Glomerular visceral epithelial cell (primary cell): ENCODE measurements at regions not wholly inside any gene's neighbourhood (a gene's known extent, or its start where the extent isn't known, plus 50 kb on each side); places are given as distances from the start of the nearest gene placed in this dataset.

Experiments
- DNase-seq: peaks from one replicate; pipeline ENCODE4 v3.0.0-alpha.2; 2016; ENCODE audit errors: extremely low spot score

DNA sequence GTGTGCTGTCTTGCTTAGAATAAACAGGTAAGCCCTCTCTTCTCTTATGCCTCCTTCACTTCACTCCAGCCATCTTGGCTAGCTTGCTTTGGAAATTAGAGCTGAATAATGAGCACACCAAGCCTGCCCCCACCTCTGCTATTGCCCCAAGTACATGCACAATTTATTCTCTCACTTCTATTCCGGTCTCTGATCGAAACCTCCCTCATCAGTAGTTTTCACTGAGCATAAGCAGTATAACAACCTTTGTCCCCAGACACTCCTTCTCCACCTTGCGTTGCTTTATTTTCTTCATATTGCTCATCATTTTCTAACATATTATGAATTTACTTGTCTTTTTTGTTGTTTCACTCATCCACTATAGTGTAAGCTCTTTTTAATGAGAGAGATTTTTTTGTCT is 253.4 kb downstream of the GXYLT1 start:
- DNase-seq: no peak

GRCh38 chr12:41888285-41888684 is 256.4 kb downstream of the GXYLT1 start:
- DNase-seq: no peak

- DNase-seq: no peak
These were observed 262.5 kb downstream of the GXYLT1 start for GRCh38 chr12:41881891-41882805.

DNA sequence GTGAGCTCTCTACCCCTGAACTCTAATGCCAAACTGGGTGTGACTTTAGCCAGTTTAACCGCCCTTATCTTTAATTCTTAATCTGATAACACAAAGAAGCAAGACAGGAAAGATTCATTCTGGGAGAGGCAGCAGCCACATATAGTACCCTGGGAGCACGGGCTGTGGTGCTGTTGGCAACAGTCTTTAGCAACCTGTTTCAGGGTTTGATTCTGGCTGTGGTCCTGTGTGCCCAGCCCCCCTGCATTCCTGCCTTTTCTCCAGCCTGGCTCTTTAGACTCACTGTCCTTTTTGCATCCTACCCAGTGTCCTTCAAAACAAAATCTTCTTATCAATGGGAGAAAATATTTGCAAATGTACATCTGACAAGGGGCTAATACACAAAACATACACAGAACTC is 275.2 kb downstream of the GXYLT1 start:
- DNase-seq: no peak

DNA sequence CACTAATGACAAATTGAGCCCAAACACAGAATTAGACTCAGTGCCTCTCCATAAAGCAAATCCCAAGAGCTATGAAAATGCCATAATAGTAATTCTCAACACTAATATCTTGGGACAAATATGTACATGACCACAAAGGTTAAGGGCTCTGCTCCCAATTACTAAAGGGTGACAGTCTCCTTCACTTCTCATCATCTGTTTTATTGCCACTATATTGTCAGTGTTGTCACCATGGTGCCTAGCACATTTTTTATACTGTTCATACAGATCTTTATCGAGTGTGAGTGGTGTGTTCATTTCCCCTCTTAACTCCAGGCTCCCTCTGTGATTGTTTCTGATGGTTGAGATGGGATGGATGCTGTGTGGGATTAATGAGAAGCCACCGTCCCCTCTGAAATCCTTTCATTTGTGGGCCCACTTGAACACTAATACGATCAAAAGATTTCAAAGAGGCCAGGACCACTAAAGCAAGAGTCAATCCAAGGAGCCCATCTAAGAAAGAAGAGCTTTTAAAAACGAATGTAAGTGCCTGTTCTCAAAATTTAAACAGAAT is 277.7 kb downstream of the GXYLT1 start:
- no peak for DNase-seq

DNA sequence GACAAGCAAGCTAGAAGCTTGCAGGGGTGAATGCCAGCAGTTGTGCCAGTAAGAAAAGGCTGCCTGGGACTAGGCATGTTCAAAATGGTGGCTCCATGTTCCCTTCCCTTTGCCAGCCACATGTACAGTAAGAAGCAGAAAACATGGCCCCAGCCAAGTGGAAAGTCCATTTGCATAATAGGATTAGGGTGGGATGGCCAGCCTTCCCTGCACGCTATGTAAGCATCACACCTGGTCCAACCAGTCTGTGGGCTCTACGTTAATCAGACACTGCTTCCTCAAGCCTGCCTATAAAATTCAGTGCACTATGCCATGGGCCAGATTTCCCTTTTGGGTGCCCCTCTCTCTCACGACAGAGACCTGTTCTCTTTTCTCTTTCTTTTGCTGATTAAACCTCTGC is 288.4 kb downstream of the GXYLT1 start:
- no peak for DNase-seq

- no peak for DNase-seq
These were observed 294.6 kb downstream of the GXYLT1 start for GRCh38 chr12:41850046-41850445.

GRCh38 chr12:41846718-41847117 is 298.0 kb downstream of the GXYLT1 start:
- no peak for DNase-seq

- DNase-seq: no peak
These were observed 308.3 kb downstream of the GXYLT1 start for GRCh38 chr12:41836416-41836815.

GRCh38 chr12:41835556-41835955 is 309.1 kb downstream of the GXYLT1 start:
- DNase-seq: no peak

DNA sequence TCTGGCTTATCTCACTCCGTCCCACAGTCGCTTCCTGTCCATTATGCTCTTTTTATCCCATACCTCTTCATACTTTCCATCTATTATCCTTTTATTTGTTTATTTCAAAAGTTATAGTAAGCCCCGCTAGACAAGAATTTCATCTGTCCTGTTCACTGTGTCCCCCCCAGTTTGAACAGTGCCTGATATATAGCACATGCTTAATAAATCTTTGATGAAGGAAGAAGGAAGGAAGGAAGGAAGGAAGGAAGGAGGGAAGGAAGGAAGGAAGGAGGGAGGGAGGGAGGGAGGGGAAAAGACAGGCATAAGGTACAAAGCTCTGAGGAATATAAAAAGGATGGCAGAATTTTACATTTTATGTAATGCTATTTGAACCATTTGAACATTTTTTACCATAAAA is 324.7 kb downstream of the GXYLT1 start:
- DNase-seq: no peak

DNA sequence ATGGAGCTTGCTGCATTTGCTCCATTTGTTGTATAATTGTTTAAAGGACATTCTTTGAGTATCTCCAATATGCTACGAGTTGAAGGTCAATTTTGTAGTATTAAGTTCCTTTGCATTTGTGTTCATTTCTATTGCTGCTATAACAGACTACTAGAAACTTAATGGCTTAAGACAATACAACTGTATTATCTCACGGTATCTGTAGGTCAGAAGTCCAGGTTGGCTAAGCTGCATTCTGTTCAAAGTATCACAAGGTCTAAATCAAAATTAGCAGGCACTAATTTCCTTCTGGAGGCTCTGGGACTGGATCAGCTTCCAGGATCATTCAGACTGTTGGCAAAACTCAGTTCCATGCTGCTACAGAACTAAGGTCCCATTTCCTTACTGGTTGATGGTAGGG is 340.6 kb downstream of the GXYLT1 start:
- no peak for DNase-seq

- DNase-seq: no peak
These were observed 341.9 kb downstream of the GXYLT1 start for GRCh38 chr12:41802803-41803202.

GRCh38 chr12:41801261-41801660 is 343.4 kb downstream of the GXYLT1 start:
- no peak for DNase-seq

- no peak for DNase-seq
These were observed 345.0 kb downstream of the GXYLT1 start for GRCh38 chr12:41799671-41800070.

GRCh38 chr12:41795910-41796309 is 348.8 kb downstream of the GXYLT1 start:
- no peak for DNase-seq

DNA sequence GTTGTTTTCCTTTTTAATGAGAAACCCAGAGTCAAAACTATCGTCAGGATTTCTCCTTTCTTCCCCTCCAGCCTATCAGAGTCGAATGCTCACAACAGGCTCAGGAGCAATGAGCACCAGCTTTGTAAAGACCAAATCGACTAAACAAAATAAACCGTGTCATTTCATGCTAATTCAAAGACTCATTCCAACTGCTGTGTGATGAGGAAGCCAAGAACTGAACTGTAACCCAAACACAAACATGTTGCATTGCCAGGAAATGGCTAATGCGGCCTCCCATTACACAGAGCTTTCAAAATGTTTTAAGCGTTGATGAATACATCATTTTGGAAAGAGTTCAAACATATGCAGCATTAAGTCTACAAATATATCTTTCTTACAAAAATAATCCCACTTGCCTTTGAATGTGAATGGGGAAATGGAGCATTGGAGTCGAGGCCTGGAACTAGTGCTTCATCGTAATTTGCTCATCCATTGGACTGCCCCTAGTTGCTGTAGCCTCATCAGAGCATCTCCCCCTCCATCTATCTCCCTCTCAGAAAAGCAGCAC is 349.5 kb downstream of the GXYLT1 start:
- DNase-seq: no peak

DNA sequence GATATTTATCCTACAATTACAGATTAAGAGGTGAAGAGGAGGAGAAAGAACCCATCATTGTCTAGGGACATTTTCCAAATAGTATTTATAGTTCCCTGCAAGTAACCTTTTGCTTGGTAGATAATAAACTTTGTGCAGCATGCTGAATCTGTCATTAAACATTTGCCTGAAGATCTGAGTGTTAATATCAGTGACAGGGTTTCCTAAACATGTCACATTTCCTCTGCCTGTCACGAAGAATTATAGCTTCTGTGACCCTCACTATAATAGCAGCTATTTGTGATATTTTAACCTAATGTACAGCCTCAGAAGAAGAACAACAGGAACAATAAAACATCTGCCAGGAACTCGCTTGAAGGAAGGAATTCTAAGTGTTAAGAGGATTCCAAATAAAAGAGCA is 350.3 kb downstream of the GXYLT1 start:
- DNase-seq: no peak

- no peak for DNase-seq
These were observed 359.7 kb downstream of the GXYLT1 start for GRCh38 chr12:41784957-41785356.

GRCh38 chr12:41778934-41779333 is 365.7 kb downstream of the GXYLT1 start:
- DNase-seq: no peak

DNA sequence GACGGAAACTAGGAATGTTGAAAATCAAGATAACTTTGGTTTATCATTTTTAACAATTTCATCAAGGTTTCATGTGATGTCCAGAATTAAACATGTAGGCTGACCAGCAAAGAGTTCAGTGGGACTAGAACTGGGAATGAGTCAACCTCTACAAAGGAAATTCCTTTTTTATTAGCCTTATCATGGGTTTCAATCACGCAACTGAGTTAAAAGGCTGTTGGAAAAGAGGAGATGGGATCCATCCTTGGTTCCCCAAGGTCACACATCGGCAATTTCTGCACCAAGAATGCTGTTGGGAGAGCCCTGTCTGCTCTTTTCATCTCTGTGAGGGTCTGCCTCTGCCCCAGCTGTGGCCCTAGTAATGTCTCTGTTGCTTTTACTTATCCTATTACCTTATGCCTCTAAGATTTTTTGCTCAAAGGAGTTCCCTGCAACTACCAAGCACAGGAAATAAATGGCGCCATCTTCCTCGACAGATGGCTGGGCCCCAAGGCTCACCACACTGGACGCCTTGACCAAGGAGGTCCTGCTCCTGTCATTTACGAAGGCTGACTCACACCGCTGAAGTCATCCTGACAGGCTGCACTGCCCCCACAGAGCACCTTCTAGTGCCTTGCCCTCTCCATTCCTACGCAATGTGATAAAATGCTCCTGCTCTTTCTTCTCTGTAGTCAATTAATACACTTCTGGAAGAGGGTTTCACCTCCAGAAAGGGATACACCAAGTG is 367.4 kb downstream of the GXYLT1 start:
- DNase-seq: no peak

- DNase-seq: no peak
These were observed 372.2 kb downstream of the GXYLT1 start for GRCh38 chr12:41772478-41772877.

GRCh38 chr12:41769810-41770209 is 374.9 kb downstream of the GXYLT1 start:
- DNase-seq: no peak
